Osteoblast (primary cell): ENCODE measurements at regions not wholly inside any gene's neighbourhood (a gene's known extent, or its start where the extent isn't known, plus 50 kb on each side); places are given as distances from the start of the nearest gene placed in this dataset.
A peak's percentile ranks its signal among the peaks of the same experiment; 100 is the strongest.

Experiments used
- DNase-seq: peaks from one replicate; pipeline ENCODE4 v3.0.0; 2011; ENCODE audit warnings: low spot score, mixed read lengths; ENCODE audit not compliant: insufficient read length; ENCODE audit errors: missing footprints
- H2AFZ ChIP-seq: 2 replicates; pipeline ENCODE4 v1.6.0; 2011; ENCODE audit warnings: mild to moderate bottlenecking, low read length
- H3K27ac ChIP-seq: 2 replicates; pipeline ENCODE4 v1.5.1; 2011; ENCODE audit warnings: mild to moderate bottlenecking, low read depth, low read length, moderate library complexity
- H3K27me3 ChIP-seq: 2 replicates; pipeline ENCODE4 v1.6.0; 2012; ENCODE audit warnings: mild to moderate bottlenecking, control low read depth, inconsistent platforms, low read length, moderate library complexity; ENCODE audit not compliant: insufficient read depth
- H3K36me3 ChIP-seq: 2 replicates; pipeline ENCODE4 v1.5.1; 2011; ENCODE audit warnings: mild to moderate bottlenecking, low read length, control low read depth, moderate library complexity; ENCODE audit not compliant: insufficient read depth
- H3K4me1 ChIP-seq: 2 replicates; pipeline ENCODE4 v1.5.1; 2011; ENCODE audit warnings: mild to moderate bottlenecking, low read length, control low read depth, moderate library complexity; ENCODE audit not compliant: insufficient read depth
- H3K4me2 ChIP-seq: 2 replicates; pipeline ENCODE4 v1.6.0; 2011; ENCODE audit warnings: mild to moderate bottlenecking, low read length; ENCODE audit not compliant: insufficient read depth
- H3K4me3 ChIP-seq: fragments of 200-600 bp; sonication (generic); 3 replicates; pipeline ENCODE4 v1.5.1; 2012; ENCODE audit warnings: mild to moderate bottlenecking, low read length, inconsistent platforms; ENCODE audit not compliant: insufficient read depth
- H3K79me2 ChIP-seq: 2 replicates; pipeline ENCODE4 v1.6.0; 2012; ENCODE audit warnings: mild to moderate bottlenecking, low read length, control low read depth, inconsistent platforms; ENCODE audit not compliant: insufficient read depth
- H3K9me3 ChIP-seq: 2 replicates; pipeline ENCODE4 v1.5.1; 2011; ENCODE audit warnings: low read depth, low read length, control low read depth
- H4K20me1 ChIP-seq: 2 replicates; pipeline ENCODE4 v1.6.0; 2012; ENCODE audit warnings: mild to moderate bottlenecking, low read length, control low read depth; ENCODE audit not compliant: insufficient read depth
- TF ChIP-seq, protein P1 (sequence below): IDR thresholded peaks from 2 replicates; pipeline ENCODE4 v1.5.1; 2011; ENCODE audit warnings: mild to moderate bottlenecking, low read depth, low read length, moderate library complexity; ENCODE audit errors: extremely low read depth

DNA sequence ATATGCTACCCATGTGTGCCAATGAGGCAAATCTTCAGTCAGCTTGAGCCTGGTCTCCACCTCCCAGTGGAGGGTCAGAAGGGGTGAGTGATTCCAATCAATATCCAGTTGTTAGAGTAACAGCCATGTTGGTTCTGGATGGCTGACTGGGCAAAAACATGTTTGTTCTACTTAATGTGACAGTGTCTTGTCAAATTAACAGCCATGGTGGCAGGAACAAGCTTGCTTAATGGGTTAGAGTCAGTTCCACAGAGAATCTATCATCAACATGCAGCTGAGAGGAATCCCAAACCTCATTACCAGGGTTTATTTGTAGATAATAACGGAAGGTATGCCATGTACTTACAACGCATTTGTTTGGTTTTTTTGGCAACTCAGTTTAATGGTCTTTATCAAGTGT is 133.2 kb downstream of the SLC17A6 start:
- TF ChIP-seq, protein P1, sequence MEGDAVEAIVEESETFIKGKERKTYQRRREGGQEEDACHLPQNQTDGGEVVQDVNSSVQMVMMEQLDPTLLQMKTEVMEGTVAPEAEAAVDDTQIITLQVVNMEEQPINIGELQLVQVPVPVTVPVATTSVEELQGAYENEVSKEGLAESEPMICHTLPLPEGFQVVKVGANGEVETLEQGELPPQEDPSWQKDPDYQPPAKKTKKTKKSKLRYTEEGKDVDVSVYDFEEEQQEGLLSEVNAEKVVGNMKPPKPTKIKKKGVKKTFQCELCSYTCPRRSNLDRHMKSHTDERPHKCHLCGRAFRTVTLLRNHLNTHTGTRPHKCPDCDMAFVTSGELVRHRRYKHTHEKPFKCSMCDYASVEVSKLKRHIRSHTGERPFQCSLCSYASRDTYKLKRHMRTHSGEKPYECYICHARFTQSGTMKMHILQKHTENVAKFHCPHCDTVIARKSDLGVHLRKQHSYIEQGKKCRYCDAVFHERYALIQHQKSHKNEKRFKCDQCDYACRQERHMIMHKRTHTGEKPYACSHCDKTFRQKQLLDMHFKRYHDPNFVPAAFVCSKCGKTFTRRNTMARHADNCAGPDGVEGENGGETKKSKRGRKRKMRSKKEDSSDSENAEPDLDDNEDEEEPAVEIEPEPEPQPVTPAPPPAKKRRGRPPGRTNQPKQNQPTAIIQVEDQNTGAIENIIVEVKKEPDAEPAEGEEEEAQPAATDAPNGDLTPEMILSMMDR: no peak
- no peaks in the 10 kb centered on the region for H3K27me3 ChIP-seq
- H3K36me3 ChIP-seq: no peaks in the 10 kb centered on the region
- no peak overlapping the region for H3K27ac ChIP-seq
- H3K4me1 ChIP-seq: no peaks in the 10 kb centered on the region
- H3K9me3 ChIP-seq: no peaks in the 10 kb centered on the region
- H3K4me2 ChIP-seq: no peak overlapping the region
- H2AFZ ChIP-seq: no peak overlapping the region
- DNase-seq: peak; percentile 39
- no peaks in the 10 kb centered on the region for H4K20me1 ChIP-seq
- no peaks in the 10 kb centered on the region for H3K79me2 ChIP-seq
- no peak overlapping the region for H3K4me3 ChIP-seq

DNA sequence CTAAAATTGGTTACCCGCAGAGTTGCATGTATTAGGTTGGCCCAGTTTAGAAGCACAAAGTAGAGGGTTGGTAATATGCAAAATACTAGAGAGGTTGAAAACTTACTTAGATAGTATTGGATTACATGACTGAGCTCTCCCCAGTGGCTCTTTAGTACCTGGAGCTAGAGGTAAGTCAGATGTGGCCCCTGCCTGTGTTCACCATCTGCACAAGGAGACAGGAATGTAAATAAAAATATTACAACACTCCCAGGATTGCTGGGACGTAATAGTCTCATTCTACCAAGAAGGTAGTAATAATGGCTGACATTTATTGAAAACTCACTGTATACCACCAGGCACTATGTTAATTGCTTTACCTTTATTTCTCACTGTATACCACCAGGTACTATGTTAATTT is 129.6 kb downstream of the SLC17A6 start:
- no peak overlapping the region for H3K27ac ChIP-seq
- no peak for DNase-seq
- H3K4me1 ChIP-seq: no peaks in the 10 kb centered on the region
- H3K4me3 ChIP-seq: no peak overlapping the region
- H3K4me2 ChIP-seq: no peak overlapping the region
- no peaks in the 10 kb centered on the region for H3K36me3 ChIP-seq
- H3K27me3 ChIP-seq: no peaks in the 10 kb centered on the region
- H4K20me1 ChIP-seq: no peaks in the 10 kb centered on the region
- TF ChIP-seq, protein P1: no peak
- no peaks in the 10 kb centered on the region for H3K9me3 ChIP-seq
- no peak overlapping the region for H2AFZ ChIP-seq
- no peaks in the 10 kb centered on the region for H3K79me2 ChIP-seq

DNA sequence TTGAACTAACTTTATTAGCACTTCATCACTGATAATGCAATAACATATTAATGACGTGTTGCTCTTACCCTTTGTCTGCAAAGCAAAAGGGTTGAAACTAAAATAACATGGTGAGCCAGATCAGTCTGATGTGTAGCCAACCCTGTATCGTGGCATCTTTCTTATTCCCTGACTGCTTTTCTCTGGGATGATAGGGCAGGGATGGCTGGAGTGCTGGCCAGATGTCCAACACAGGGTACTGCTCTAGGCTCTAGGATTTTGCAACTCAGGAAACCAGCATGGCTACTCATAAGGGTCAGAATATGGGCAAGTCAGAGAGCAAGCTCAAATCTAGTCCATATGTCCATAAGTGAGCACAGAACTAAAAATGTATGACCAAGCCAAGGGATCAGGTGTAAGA is 129.1 kb downstream of the SLC17A6 start:
- TF ChIP-seq, protein P1: no peak
- no peak for DNase-seq

DNA sequence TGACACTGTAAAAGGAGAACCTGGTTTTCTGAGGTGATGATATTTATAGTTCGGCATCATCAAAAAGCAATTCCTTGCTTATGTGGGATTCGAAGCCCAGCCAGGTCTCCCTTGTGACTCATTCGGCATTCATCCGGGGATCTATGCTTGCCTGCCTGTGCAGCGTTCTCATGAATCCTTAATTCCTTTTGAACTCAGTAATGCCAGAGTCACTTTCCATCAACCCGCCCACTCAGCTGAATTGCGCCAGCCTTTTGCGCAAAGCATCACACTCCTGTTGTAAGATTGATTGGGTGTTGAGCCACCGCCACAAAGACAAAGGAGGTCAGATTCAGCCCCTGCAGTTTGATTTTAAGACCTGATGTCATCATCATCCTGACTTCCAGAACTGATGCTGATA is 128.6 kb downstream of the SLC17A6 start:
- TF ChIP-seq, protein P1: no peak

More for the DNA sequence above, 129.1 kb downstream of the SLC17A6 start:
- Histone ChIP-seq H3K36me3 (no peaks in the 10 kb centered on the region), H3K27ac (peak overlapping the region; percentile 46), H3K4me3 (no peak overlapping the region), H3K4me1 (no peaks in the 10 kb centered on the region), H3K79me2 (no peaks in the 10 kb centered on the region), H4K20me1 (no peaks in the 10 kb centered on the region), H3K9me3 (no peaks in the 10 kb centered on the region), H3K27me3 (no peaks in the 10 kb centered on the region), H3K4me2 (no peak overlapping the region), H2AFZ (no peak overlapping the region)

More for the DNA sequence above, 128.6 kb downstream of the SLC17A6 start:
- no peaks in the 10 kb centered on the region for H4K20me1 ChIP-seq
- H3K27me3 ChIP-seq: no peaks in the 10 kb centered on the region
- no peak overlapping the region for H3K4me2 ChIP-seq
- no peaks in the 10 kb centered on the region for H3K9me3 ChIP-seq
- no peaks in the 10 kb centered on the region for H3K4me1 ChIP-seq
- H3K27ac ChIP-seq: peak overlapping the region; percentile 47
- no peaks in the 10 kb centered on the region for H3K79me2 ChIP-seq
- H3K36me3 ChIP-seq: no peaks in the 10 kb centered on the region
- H2AFZ ChIP-seq: no peak overlapping the region
- H3K4me3 ChIP-seq: no peak overlapping the region
- peak; percentile 38 for DNase-seq
